Subcutaneous abdominal adipose tissue (tissue), 5 donors: ENCODE measurements at regions not wholly inside any gene's neighbourhood (a gene's known extent, or its start where the extent isn't known, plus 50 kb on each side); places are given as distances from the start of the nearest gene placed in this dataset.

Experiments used
- H3K27ac ChIP-seq: one replicate; pipeline ENCODE4 v1.7.0; 2013; ENCODE audit warnings: low read depth, mild to moderate bottlenecking, inconsistent platforms, low read length, moderate library complexity
- H3K27me3 ChIP-seq, 5 donors: one replicate each; pipeline ENCODE4 v1.7.0; 2013; ENCODE audit warnings: low read length in 5 of 5, inconsistent platforms in 1 of 5; ENCODE audit not compliant: control insufficient read depth in 5 of 5, insufficient read depth in 4 of 5
- H3K36me3 ChIP-seq, 5 donors: one replicate each; pipeline ENCODE4 v1.7.0; 2013; ENCODE audit warnings: low read length in 5 of 5; ENCODE audit not compliant: control insufficient read depth in 5 of 5, insufficient read depth in 5 of 5
- H3K4me1 ChIP-seq, 5 donors: one replicate each; pipeline ENCODE4 v1.7.0; 2013; ENCODE audit warnings: low read length in 5 of 5, mild to moderate bottlenecking in 3 of 5, moderate library complexity in 1 of 5; ENCODE audit not compliant: control insufficient read depth in 5 of 5, insufficient read depth in 5 of 5
- H3K4me3 ChIP-seq, 5 donors: one replicate each; pipeline ENCODE4 v1.7.0; 2013; ENCODE audit warnings: low read length in 5 of 5, low read depth in 1 of 5
- H3K9ac ChIP-seq, 5 donors: one replicate each; pipeline ENCODE4 v1.7.0; 2013; ENCODE audit warnings: low read length in 5 of 5, mild to moderate bottlenecking in 4 of 5, moderate library complexity in 3 of 5
- H3K9me3 ChIP-seq, 5 donors: one replicate each; pipeline ENCODE4 v1.7.0; 2013; ENCODE audit warnings: low read length in 5 of 5; ENCODE audit not compliant: control insufficient read depth in 5 of 5
- donor health status: healthy.
- donor health status: healthy.
- donor health status: healthy.
- donor health status: healthy.
- donor health status: healthy.

- H3K36me3 ChIP-seq, result no peaks in the 10 kb centered on the region
- no peaks in the 10 kb centered on the region for H3K27me3 ChIP-seq
- H3K4me3 ChIP-seq, result no peak overlapping the region
- no peaks in the 10 kb centered on the region for H3K4me1 ChIP-seq
- no peak overlapping the region for H3K27ac ChIP-seq
- H3K9me3 ChIP-seq, result peaks cover 0 to 4% (median 0%) of the 10 kb centered on the region in 5 donors
- H3K9ac ChIP-seq, result no peak overlapping the region
Measured at GRCh38 chr9:79185866-79186265, 385.9 kb upstream of the TLE4 start.

GRCh38 chr9:79189511-79189924, 382.2 kb upstream of the TLE4 start:
- no peaks in the 10 kb centered on the region for H3K36me3 ChIP-seq
- peaks cover 0 to 4% (median 0%) of the 10 kb centered on the region in 5 donors for H3K27me3 ChIP-seq
- no peaks in the 10 kb centered on the region for H3K4me1 ChIP-seq
- no peak overlapping the region for H3K9ac ChIP-seq
- peaks cover 0 to 4% (median 0%) of the 10 kb centered on the region in 5 donors for H3K9me3 ChIP-seq
- no peak overlapping the region for H3K4me3 ChIP-seq
- no peak overlapping the region for H3K27ac ChIP-seq

- no peak overlapping the region for H3K9ac ChIP-seq
- peaks cover 0 to 6% (median 0%) of the 10 kb centered on the region in 5 donors for H3K4me1 ChIP-seq
Measured at GRCh38 chr9:79193001-79193400, 378.8 kb upstream of the TLE4 start.

GRCh38 chr9:79193501-79194223, 378.1 kb upstream of the TLE4 start:
- H3K36me3 ChIP-seq, result no peaks in the 10 kb centered on the region
- peak overlapping the region in 1 of 5 donors; percentile 5 for H3K9ac ChIP-seq
- peaks cover 0 to 6% (median 0%) of the 10 kb centered on the region in 5 donors for H3K4me1 ChIP-seq
- no peaks in the 10 kb centered on the region for H3K9me3 ChIP-seq
- H3K4me3 ChIP-seq, result no peak overlapping the region
- peaks cover 0 to 4% (median 0%) of the 10 kb centered on the region in 5 donors for H3K27me3 ChIP-seq
- H3K27ac ChIP-seq, result no peak overlapping the region

More at GRCh38 chr9:79193001-79193400, 378.8 kb upstream of the TLE4 start:
- Histone ChIP-seq H3K27me3 (peaks cover 0 to 4% (median 0%) of the 10 kb centered on the region in 5 donors), H3K4me3 (no peak overlapping the region), H3K36me3 (no peaks in the 10 kb centered on the region), H3K27ac (no peak overlapping the region), H3K9me3 (no peaks in the 10 kb centered on the region)

GRCh38 chr9:79195879-79196278, 375.9 kb upstream of the TLE4 start:
- H3K27ac ChIP-seq, result no peak overlapping the region
- H3K9me3 ChIP-seq, result no peaks in the 10 kb centered on the region
- peaks cover 0 to 6% (median 0%) of the 10 kb centered on the region in 5 donors for H3K4me1 ChIP-seq
- H3K36me3 ChIP-seq, result no peaks in the 10 kb centered on the region
- no peak overlapping the region for H3K9ac ChIP-seq
- no peak overlapping the region for H3K4me3 ChIP-seq
- H3K27me3 ChIP-seq, result peaks cover 0 to 7% (median 0%) of the 10 kb centered on the region in 5 donors

- Histone ChIP-seq H3K36me3 (no peaks in the 10 kb centered on the region), H3K4me3 (no peak overlapping the region), H3K9ac (no peak overlapping the region), H3K27ac (no peak overlapping the region), H3K4me1 (peaks cover 0 to 6% (median 0%) of the 10 kb centered on the region in 5 donors), H3K9me3 (no peaks in the 10 kb centered on the region), H3K27me3 (peaks cover 0 to 7% (median 0%) of the 10 kb centered on the region in 5 donors)
Measured at GRCh38 chr9:79196606-79197005, 375.2 kb upstream of the TLE4 start.

- Histone ChIP-seq H3K27me3 (peaks cover 0 to 4% (median 0%) of the 10 kb centered on the region in 5 donors), H3K4me3 (no peak overlapping the region), H3K9me3 (no peaks in the 10 kb centered on the region)
Measured at GRCh38 chr9:79200336-79200735, 371.4 kb upstream of the TLE4 start.

GRCh38 chr9:79201636-79202035, 370.1 kb upstream of the TLE4 start:
- H3K27me3 ChIP-seq, result peaks cover 0 to 4% (median 0%) of the 10 kb centered on the region in 5 donors
- H3K4me3 ChIP-seq, result no peak overlapping the region
- no peak overlapping the region for H3K27ac ChIP-seq
- no peaks in the 10 kb centered on the region for H3K36me3 ChIP-seq
- no peak overlapping the region for H3K9ac ChIP-seq
- H3K4me1 ChIP-seq, result no peaks in the 10 kb centered on the region
- H3K9me3 ChIP-seq, result no peaks in the 10 kb centered on the region

More at GRCh38 chr9:79200336-79200735, 371.4 kb upstream of the TLE4 start:
- Histone ChIP-seq H3K9ac (no peak overlapping the region), H3K4me1 (peaks cover 0 to 6% (median 0%) of the 10 kb centered on the region in 5 donors), H3K27ac (no peak overlapping the region), H3K36me3 (no peaks in the 10 kb centered on the region)

- H3K4me1 ChIP-seq, result no peaks in the 10 kb centered on the region
- no peaks in the 10 kb centered on the region for H3K36me3 ChIP-seq
- H3K9me3 ChIP-seq, result no peaks in the 10 kb centered on the region
- H3K27ac ChIP-seq, result no peak overlapping the region
- no peak overlapping the region for H3K4me3 ChIP-seq
- H3K27me3 ChIP-seq, result no peaks in the 10 kb centered on the region
- no peak overlapping the region for H3K9ac ChIP-seq
Measured at GRCh38 chr9:79208791-79209396, 362.9 kb upstream of the TLE4 start.

GRCh38 chr9:79210541-79211243, 361.1 kb upstream of the TLE4 start:
- H3K9me3 ChIP-seq, result no peaks in the 10 kb centered on the region
- no peaks in the 10 kb centered on the region for H3K27me3 ChIP-seq
- H3K36me3 ChIP-seq, result no peaks in the 10 kb centered on the region
- H3K4me3 ChIP-seq, result no peak overlapping the region
- no peak overlapping the region for H3K9ac ChIP-seq
- no peaks in the 10 kb centered on the region for H3K4me1 ChIP-seq
- no peak overlapping the region for H3K27ac ChIP-seq
